EL (cell line): ENCODE measurements at regions not wholly inside any gene's neighbourhood (a gene's known extent, or its start where the extent isn't known, plus 50 kb on each side); places are given as distances from the start of the nearest gene placed in this dataset.

Experiments used
- DNase-seq: peaks from one replicate; pipeline ENCODE4 v3.0.0-alpha.2; 2016

GRCh38 chr5:82347201-82347865 is 69.2 kb upstream of the RPS23 start:
- peak; percentile 71 for DNase-seq

- DNase-seq: no peak
These were observed 68.4 kb upstream of the RPS23 start for GRCh38 chr5:82346399-82347165.

- no peak for DNase-seq
These were observed 67.0 kb upstream of the RPS23 start for GRCh38 chr5:82345108-82345507.

GRCh38 chr5:82341325-82341724 is 63.2 kb upstream of the RPS23 start:
- no peak for DNase-seq

GRCh38 chr5:82340799-82341198 is 62.6 kb upstream of the RPS23 start:
- DNase-seq: no peak

GRCh38 chr5:82339792-82340191 is 61.6 kb upstream of the RPS23 start:
- DNase-seq: no peak

GRCh38 chr5:82338771-82339373 is 60.7 kb upstream of the RPS23 start:
- no peak for DNase-seq

- DNase-seq: no peak
These were observed 58.8 kb upstream of the RPS23 start for GRCh38 chr5:82336959-82337351.

- DNase-seq: no peak
These were observed 58.2 kb upstream of the RPS23 start for GRCh38 chr5:82336226-82336958.

GRCh38 chr5:82335806-82336205 is 57.7 kb upstream of the RPS23 start:
- DNase-seq: peak; percentile 48

- peak; percentile 69 for DNase-seq
These were observed 56.7 kb upstream of the RPS23 start for GRCh38 chr5:82334856-82335255.

- no peak for DNase-seq
These were observed 56.0 kb upstream of the RPS23 start for GRCh38 chr5:82334085-82334692.

- DNase-seq: no peak
These were observed 54.9 kb upstream of the RPS23 start for GRCh38 chr5:82332886-82333615.

- DNase-seq: no peak
These were observed 54.1 kb upstream of the RPS23 start for GRCh38 chr5:82332064-82332855.

- no peak for DNase-seq
These were observed 53.4 kb upstream of the RPS23 start for GRCh38 chr5:82331557-82331956.

GRCh38 chr5:82330530-82331270 is 52.5 kb upstream of the RPS23 start:
- no peak for DNase-seq

GRCh38 chr5:82329393-82329792 is 51.2 kb upstream of the RPS23 start:
- DNase-seq: no peak
